Panc1 (cell line): ENCODE measurements at regions not wholly inside any gene's neighbourhood (a gene's known extent, or its start where the extent isn't known, plus 50 kb on each side); places are given as distances from the start of the nearest gene placed in this dataset.
"Not testable (repeated sequence)": the region's sequence is repeated elsewhere in the genome, so short reads cannot be mapped to it uniquely, and the experiment has no call there.

ENCODE experiments used
- POLR2AphosphoS5 ChIP-seq: IDR thresholded peaks from 2 replicates; pipeline ENCODE4 v1.6.1; 2012; ENCODE audit warnings: mild to moderate bottlenecking, low read depth, low read length, moderate library complexity
- SIN3A ChIP-seq: IDR thresholded peaks from 2 replicates; pipeline ENCODE4 v1.6.1; 2012; ENCODE audit warnings: low read depth, mild to moderate bottlenecking, low read length, moderate library complexity, borderline replicate concordance; ENCODE audit not compliant: insufficient read depth
- TCF7L2 ChIP-seq: IDR thresholded peaks from 2 replicates; pipeline ENCODE4 v1.6.1; 2011; ENCODE audit warnings: mild to moderate bottlenecking, low read depth, low read length, inconsistent platforms
- TF ChIP-seq, protein P1 (sequence below): fragments of 450-650 bp; IDR thresholded peaks from 2 replicates; pipeline ENCODE4 v1.5.1; 2017; ENCODE audit warnings: mild to moderate bottlenecking
- TF ChIP-seq, protein P2 (sequence below), 2 experiments: IDR thresholded peaks; 2 replicates each; pipeline ENCODE4 v1.6.1; 2011 to 2012; ENCODE audit warnings: low read depth in 2 of 2, control low read depth in 1 of 2, low read length in 1 of 2, mild to moderate bottlenecking in 1 of 2, moderate library complexity in 1 of 2; ENCODE audit not compliant: insufficient read depth in 1 of 2

DNA sequence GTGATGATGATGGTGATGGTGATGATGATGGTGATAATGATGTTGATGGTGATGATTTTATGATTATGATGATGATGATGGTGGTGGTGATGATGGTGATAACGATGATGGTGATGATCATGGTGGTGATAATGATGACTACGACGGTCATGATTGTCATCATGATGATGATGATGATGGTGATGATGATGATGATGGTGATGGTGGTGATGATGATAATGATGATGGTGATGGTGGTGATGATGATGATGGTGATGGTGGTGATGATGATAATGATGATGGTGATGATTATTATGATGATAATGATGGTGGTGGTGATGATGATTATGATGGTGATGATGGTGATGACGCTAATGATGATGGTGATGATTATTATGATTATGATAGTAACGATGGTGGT lies 54.1 kb upstream of the SFSWAP start:
- TF ChIP-seq, protein P1, sequence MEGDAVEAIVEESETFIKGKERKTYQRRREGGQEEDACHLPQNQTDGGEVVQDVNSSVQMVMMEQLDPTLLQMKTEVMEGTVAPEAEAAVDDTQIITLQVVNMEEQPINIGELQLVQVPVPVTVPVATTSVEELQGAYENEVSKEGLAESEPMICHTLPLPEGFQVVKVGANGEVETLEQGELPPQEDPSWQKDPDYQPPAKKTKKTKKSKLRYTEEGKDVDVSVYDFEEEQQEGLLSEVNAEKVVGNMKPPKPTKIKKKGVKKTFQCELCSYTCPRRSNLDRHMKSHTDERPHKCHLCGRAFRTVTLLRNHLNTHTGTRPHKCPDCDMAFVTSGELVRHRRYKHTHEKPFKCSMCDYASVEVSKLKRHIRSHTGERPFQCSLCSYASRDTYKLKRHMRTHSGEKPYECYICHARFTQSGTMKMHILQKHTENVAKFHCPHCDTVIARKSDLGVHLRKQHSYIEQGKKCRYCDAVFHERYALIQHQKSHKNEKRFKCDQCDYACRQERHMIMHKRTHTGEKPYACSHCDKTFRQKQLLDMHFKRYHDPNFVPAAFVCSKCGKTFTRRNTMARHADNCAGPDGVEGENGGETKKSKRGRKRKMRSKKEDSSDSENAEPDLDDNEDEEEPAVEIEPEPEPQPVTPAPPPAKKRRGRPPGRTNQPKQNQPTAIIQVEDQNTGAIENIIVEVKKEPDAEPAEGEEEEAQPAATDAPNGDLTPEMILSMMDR = not testable (repeated sequence)
- TF ChIP-seq POLR2AphosphoS5, TCF7L2, SIN3A: not testable (repeated sequence)
- TF ChIP-seq, protein P2, sequence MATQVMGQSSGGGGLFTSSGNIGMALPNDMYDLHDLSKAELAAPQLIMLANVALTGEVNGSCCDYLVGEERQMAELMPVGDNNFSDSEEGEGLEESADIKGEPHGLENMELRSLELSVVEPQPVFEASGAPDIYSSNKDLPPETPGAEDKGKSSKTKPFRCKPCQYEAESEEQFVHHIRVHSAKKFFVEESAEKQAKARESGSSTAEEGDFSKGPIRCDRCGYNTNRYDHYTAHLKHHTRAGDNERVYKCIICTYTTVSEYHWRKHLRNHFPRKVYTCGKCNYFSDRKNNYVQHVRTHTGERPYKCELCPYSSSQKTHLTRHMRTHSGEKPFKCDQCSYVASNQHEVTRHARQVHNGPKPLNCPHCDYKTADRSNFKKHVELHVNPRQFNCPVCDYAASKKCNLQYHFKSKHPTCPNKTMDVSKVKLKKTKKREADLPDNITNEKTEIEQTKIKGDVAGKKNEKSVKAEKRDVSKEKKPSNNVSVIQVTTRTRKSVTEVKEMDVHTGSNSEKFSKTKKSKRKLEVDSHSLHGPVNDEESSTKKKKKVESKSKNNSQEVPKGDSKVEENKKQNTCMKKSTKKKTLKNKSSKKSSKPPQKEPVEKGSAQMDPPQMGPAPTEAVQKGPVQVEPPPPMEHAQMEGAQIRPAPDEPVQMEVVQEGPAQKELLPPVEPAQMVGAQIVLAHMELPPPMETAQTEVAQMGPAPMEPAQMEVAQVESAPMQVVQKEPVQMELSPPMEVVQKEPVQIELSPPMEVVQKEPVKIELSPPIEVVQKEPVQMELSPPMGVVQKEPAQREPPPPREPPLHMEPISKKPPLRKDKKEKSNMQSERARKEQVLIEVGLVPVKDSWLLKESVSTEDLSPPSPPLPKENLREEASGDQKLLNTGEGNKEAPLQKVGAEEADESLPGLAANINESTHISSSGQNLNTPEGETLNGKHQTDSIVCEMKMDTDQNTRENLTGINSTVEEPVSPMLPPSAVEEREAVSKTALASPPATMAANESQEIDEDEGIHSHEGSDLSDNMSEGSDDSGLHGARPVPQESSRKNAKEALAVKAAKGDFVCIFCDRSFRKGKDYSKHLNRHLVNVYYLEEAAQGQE (IDR thresholded peaks at IDR 0.05; ENCODE audit: insufficient read depth in 1 of 2, low read depth in 2 of 2, low read length in 1 of 2) = not testable (repeated sequence)
